EH (cell line): ENCODE measurements at regions not wholly inside any gene's neighbourhood (a gene's known extent, or its start where the extent isn't known, plus 50 kb on each side); places are given as distances from the start of the nearest gene placed in this dataset.

Experiments used
- DNase-seq: peaks from one replicate; pipeline ENCODE4 v3.0.0-alpha.2; 2015; ENCODE audit warnings: low read depth

- DNase-seq, result no peak
These were observed 65.7 kb upstream of the PITRM1 start for GRCh38 chr10:3238115-3238871.

DNA sequence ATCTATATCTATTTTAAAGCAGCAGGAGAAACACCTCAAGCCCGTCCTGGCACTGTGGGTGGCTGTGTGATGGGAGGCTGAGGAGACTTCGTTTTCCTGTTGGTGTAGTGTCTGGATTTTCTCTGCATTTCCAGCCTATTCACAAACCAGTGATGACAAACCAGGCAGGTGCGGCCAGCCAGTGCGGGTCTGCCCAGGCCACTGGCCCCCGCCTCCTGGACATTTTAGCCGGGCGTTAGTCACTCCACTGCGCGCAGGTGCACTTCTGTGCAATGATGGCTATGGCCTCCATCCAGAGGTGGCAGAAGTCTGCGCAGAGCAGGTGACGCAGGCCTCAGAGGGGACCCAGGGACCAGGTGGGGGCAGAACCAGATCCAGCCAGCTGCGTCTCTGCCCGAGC is 64.9 kb upstream of the PITRM1 start:
- no peak for DNase-seq

GRCh38 chr10:3236644-3237404 is 64.2 kb upstream of the PITRM1 start:
- no peak for DNase-seq

DNA sequence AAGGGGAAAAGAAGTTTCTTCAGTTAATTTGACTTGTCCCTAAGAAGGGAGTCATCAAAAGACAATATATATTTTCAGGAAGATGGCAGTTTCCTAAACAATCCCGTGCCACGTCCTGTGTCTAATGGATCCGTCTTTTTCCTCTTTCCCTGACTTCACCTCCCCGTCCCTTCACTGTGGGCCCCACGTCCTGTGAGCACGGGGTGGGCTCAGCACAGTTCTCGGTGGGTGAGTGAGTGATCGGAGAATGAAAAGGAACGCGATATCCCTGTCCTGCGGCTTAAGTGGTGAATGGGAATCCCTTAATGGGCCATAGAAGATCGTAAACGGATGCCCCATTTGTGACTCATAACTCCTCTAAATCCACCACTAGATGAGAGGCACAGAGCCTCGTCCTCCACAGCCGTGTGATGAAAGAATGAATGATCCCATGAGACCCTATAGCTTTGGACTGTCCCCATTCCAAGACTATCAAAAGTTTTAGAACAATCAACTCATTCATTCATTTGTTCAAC is 63.5 kb upstream of the PITRM1 start:
- no peak for DNase-seq

GRCh38 chr10:3235395-3235794 is 62.8 kb upstream of the PITRM1 start:
- no peak for DNase-seq

- DNase-seq, result no peak
These were observed 61.0 kb upstream of the PITRM1 start for GRCh38 chr10:3233486-3233990.

- DNase-seq, result peak; percentile 38
These were observed 59.6 kb upstream of the PITRM1 start for GRCh38 chr10:3231951-3232730.

DNA sequence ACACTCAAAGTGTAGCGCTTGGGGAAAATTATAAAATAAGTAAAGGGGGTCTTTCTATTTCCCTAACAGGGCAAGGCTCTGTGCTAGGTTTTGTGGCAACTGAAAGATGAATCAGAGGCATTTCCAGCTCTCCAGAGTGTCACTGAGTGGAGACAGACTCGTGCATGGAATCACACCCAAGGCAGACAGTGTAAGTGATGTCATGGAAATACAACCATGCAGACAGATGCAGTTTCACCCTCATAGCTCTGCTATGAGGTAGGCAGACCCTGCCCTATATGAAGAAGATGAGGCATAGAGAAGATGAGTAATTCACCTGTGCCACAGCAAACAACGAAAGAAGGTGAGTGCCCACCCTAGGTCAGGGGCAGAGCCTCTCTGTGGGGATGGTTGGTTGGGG is 57.2 kb upstream of the PITRM1 start:
- DNase-seq, result peak; percentile 53

DNA sequence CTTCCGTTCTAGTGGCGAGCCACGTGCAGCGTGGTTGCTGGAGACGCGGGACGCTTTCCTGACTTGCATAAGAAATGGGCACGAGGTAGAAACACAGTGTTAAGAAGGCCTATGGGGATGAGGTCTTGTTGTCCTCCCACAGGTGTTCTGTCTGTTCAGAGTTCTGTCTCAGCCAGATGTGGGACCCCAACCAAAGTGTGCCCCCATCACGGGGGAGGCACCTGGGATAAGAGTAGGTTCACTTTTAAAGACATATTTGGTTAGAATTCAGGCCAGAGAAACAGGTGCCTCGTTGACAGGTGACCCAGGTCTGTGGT is 56.0 kb upstream of the PITRM1 start:
- DNase-seq, result no peak

GRCh38 chr10:3226960-3227744 is 54.6 kb upstream of the PITRM1 start:
- DNase-seq, result peak; percentile 96

- DNase-seq, result peak; percentile 87
These were observed 53.0 kb upstream of the PITRM1 start for GRCh38 chr10:3225561-3225960.

GRCh38 chr10:3224241-3224640 is 51.7 kb upstream of the PITRM1 start:
- DNase-seq, result no peak

GRCh38 chr10:3222626-3223025 is 50.0 kb upstream of the PITRM1 start:
- peak; percentile 20 for DNase-seq
